Stimulated activated naive B cell treated with anti-CD40 and anti-IgM and Interleukin-4, amounts not matched to agents 10 μg/mL and 1 μg/mL and 100 μg/mL, for 72 hours (primary cell): ENCODE measurements at regions not wholly inside any gene's neighbourhood (a gene's known extent, or its start where the extent isn't known, plus 50 kb on each side); places are given as distances from the start of the nearest gene placed in this dataset.

Experiments used
- ATAC-seq, 2 donors: fragments of 150-1000 bp; cut with Tn5 transposase; replicated peaks; 2 replicates each; pipeline ENCODE4 v1.10.0; 2021; ENCODE audit warnings: moderate library complexity in 1 of 2
- DNase-seq: peaks from one replicate; pipeline ENCODE4 v3.0.0; 2021
- H3K27ac Mint-ChIP-seq: one replicate; pipeline ENCODE4 v1.8.0; 2022; ENCODE audit warnings: mild to moderate bottlenecking, mixed read lengths
- H3K27me3 Mint-ChIP-seq, 2 donors: one replicate each; pipeline ENCODE4 v1.8.0; 2022; ENCODE audit warnings: mixed read lengths in 2 of 2
- H3K36me3 Mint-ChIP-seq, 2 donors: one replicate each; pipeline ENCODE4 v1.8.0; 2022; ENCODE audit warnings: mixed read lengths in 2 of 2, mild to moderate bottlenecking in 1 of 2
- H3K4me1 Mint-ChIP-seq, 2 donors: one replicate each; pipeline ENCODE4 v1.8.0; 2022; ENCODE audit warnings: mixed read lengths in 2 of 2, mild to moderate bottlenecking in 1 of 2
- H3K4me3 Mint-ChIP-seq, 2 donors: one replicate each; pipeline ENCODE4 v1.8.0; 2022; ENCODE audit warnings: mild to moderate bottlenecking in 2 of 2, mixed read lengths in 2 of 2, moderate library complexity in 1 of 2
- H3K9me3 Mint-ChIP-seq, 2 donors: one replicate each; pipeline ENCODE4 v1.8.0; 2022; ENCODE audit warnings: mixed read lengths in 2 of 2, mild to moderate bottlenecking in 1 of 2

GRCh38 chr5:173775261-173776197, 112.6 kb upstream of the CPEB4 start:
- Mint-ChIP-seq H3K36me3 (no peaks in the 10 kb centered on the region), H3K4me1 (peaks cover 23 to 32% of the 10 kb centered on the region in 2 donors), H3K27ac (no peak overlapping the region)

GRCh38 chr5:173777149-173777548, 111.0 kb upstream of the CPEB4 start:
- Mint-ChIP-seq H3K4me3 (no peak overlapping the region), H3K9me3 (peaks cover 0 to 2% of the 10 kb centered on the region in 2 donors), H3K36me3 (no peaks in the 10 kb centered on the region), H3K27ac (no peak overlapping the region), H3K27me3 (no peaks in the 10 kb centered on the region), H3K4me1 (peaks cover 31 to 46% of the 10 kb centered on the region in 2 donors)
- ATAC-seq (no peak), DNase-seq (no peak)

More at GRCh38 chr5:173775261-173776197, 112.6 kb upstream of the CPEB4 start:
- H3K9me3 Mint-ChIP-seq = peaks cover 0 to 2% of the 10 kb centered on the region in 2 donors
- peaks cover 0 to 2% of the 10 kb centered on the region in 2 donors for H3K27me3 Mint-ChIP-seq
- ATAC-seq (peak in 1 of 2 donors; percentile 39), DNase-seq (no peak)
- no peak overlapping the region for H3K4me3 Mint-ChIP-seq

GRCh38 chr5:173777674-173778073, 110.5 kb upstream of the CPEB4 start:
- Mint-ChIP-seq H3K36me3 (no peaks in the 10 kb centered on the region), H3K9me3 (peaks cover 0 to 2% of the 10 kb centered on the region in 2 donors), H3K27ac (no peak overlapping the region), H3K4me3 (no peak overlapping the region), H3K27me3 (no peaks in the 10 kb centered on the region), H3K4me1 (peaks cover 35 to 52% of the 10 kb centered on the region in 2 donors)
- ATAC-seq (no peak), DNase-seq (no peak)

- Mint-ChIP-seq H3K4me3 (no peak overlapping the region), H3K27me3 (no peaks in the 10 kb centered on the region), H3K36me3 (no peaks in the 10 kb centered on the region), H3K9me3 (peaks cover 0 to 2% of the 10 kb centered on the region in 2 donors), H3K4me1 (peaks cover 38 to 55% of the 10 kb centered on the region in 2 donors), H3K27ac (peak overlapping the region; percentile 25)
- ATAC-seq (no peak), DNase-seq (no peak)
Observed at GRCh38 chr5:173778152-173778782, 109.9 kb upstream of the CPEB4 start.

- H3K4me1 Mint-ChIP-seq = peaks cover 41 to 61% of the 10 kb centered on the region in 2 donors
- ATAC-seq = peak; percentile 48 to 53
- no peak for DNase-seq
- H3K27me3 Mint-ChIP-seq = no peaks in the 10 kb centered on the region
- no peak overlapping the region for H3K27ac Mint-ChIP-seq
- H3K36me3 Mint-ChIP-seq = no peaks in the 10 kb centered on the region
- H3K9me3 Mint-ChIP-seq = peaks cover 0 to 2% of the 10 kb centered on the region in 2 donors
- H3K4me3 Mint-ChIP-seq = no peak overlapping the region
Observed at GRCh38 chr5:173778784-173779304, 109.3 kb upstream of the CPEB4 start.

- Mint-ChIP-seq H3K4me1 (peaks cover 40 to 57% of the 10 kb centered on the region in 2 donors), H3K4me3 (no peak overlapping the region), H3K36me3 (no peaks in the 10 kb centered on the region), H3K27me3 (no peaks in the 10 kb centered on the region), H3K9me3 (peaks cover 0 to 2% of the 10 kb centered on the region in 2 donors), H3K27ac (peak overlapping the region; percentile 60)
- ATAC-seq = no peak
- no peak for DNase-seq
Observed at GRCh38 chr5:173780235-173781234, 107.6 kb upstream of the CPEB4 start.

GRCh38 chr5:173781432-173781815, 106.7 kb upstream of the CPEB4 start:
- ATAC-seq (no peak), DNase-seq (no peak)
- Mint-ChIP-seq H3K27me3 (no peaks in the 10 kb centered on the region), H3K36me3 (no peaks in the 10 kb centered on the region), H3K9me3 (peaks cover 0 to 2% of the 10 kb centered on the region in 2 donors), H3K27ac (peak overlapping the region; percentile 56), H3K4me1 (peaks cover 44 to 61% of the 10 kb centered on the region in 2 donors), H3K4me3 (peak overlapping the region in 1 of 2 donors; percentile 26)

- Mint-ChIP-seq H3K4me1 (peaks cover 50 to 67% of the 10 kb centered on the region in 2 donors), H3K4me3 (peak overlapping the region; percentile 26 to 47), H3K9me3 (peaks cover 0 to 2% of the 10 kb centered on the region in 2 donors), H3K27ac (peak overlapping the region; percentile 92), H3K36me3 (no peaks in the 10 kb centered on the region), H3K27me3 (no peaks in the 10 kb centered on the region)
- peak; percentile 53 for DNase-seq
- ATAC-seq = peak; percentile 34 to 38
Observed at GRCh38 chr5:173781816-173782670, 106.1 kb upstream of the CPEB4 start.

GRCh38 chr5:173782671-173783101, 105.5 kb upstream of the CPEB4 start:
- Mint-ChIP-seq H3K4me1 (peaks cover 54 to 73% of the 10 kb centered on the region in 2 donors), H3K27me3 (no peaks in the 10 kb centered on the region), H3K4me3 (no peak overlapping the region), H3K9me3 (peaks cover 0 to 2% of the 10 kb centered on the region in 2 donors), H3K27ac (peak overlapping the region; percentile 92), H3K36me3 (no peaks in the 10 kb centered on the region)
- ATAC-seq (no peak), DNase-seq (no peak)

GRCh38 chr5:173783371-173783770, 104.8 kb upstream of the CPEB4 start:
- Mint-ChIP-seq H3K27me3 (no peaks in the 10 kb centered on the region), H3K4me3 (no peak overlapping the region)
- no peak for ATAC-seq

GRCh38 chr5:173785400-173785799, 102.7 kb upstream of the CPEB4 start:
- DNase-seq (no peak), ATAC-seq (no peak)
- Mint-ChIP-seq H3K9me3 (no peaks in the 10 kb centered on the region), H3K27ac (no peak overlapping the region), H3K4me1 (peaks cover 60 to 75% of the 10 kb centered on the region in 2 donors), H3K27me3 (no peaks in the 10 kb centered on the region), H3K4me3 (no peak overlapping the region), H3K36me3 (no peaks in the 10 kb centered on the region)

More at GRCh38 chr5:173783371-173783770, 104.8 kb upstream of the CPEB4 start:
- Mint-ChIP-seq H3K36me3 (no peaks in the 10 kb centered on the region), H3K4me1 (peaks cover 52 to 71% of the 10 kb centered on the region in 2 donors), H3K9me3 (peaks cover 0 to 2% of the 10 kb centered on the region in 2 donors), H3K27ac (no peak overlapping the region)
- DNase-seq = no peak

- H3K36me3 Mint-ChIP-seq = no peaks in the 10 kb centered on the region
- no peak for ATAC-seq
- no peak overlapping the region for H3K4me3 Mint-ChIP-seq
- no peak for DNase-seq
- no peaks in the 10 kb centered on the region for H3K27me3 Mint-ChIP-seq
- no peak overlapping the region for H3K27ac Mint-ChIP-seq
- H3K9me3 Mint-ChIP-seq = no peaks in the 10 kb centered on the region
- H3K4me1 Mint-ChIP-seq = peaks cover 58 to 75% of the 10 kb centered on the region in 2 donors
Observed at GRCh38 chr5:173785866-173786265, 102.3 kb upstream of the CPEB4 start.
